ENCODE measurements at regions not wholly inside any gene's neighbourhood (a gene's known extent, or its start where the extent isn't known, plus 50 kb on each side); places are given as distances from the start of the nearest gene placed in this dataset.

GRCh38 chr4:1542226-1542490 is 135.9 kb upstream of the NKX1-1 start:
- TF ChIP-seq CTCF (IDR thresholded peaks at IDR 0.05; ENCODE audit: insufficient read depth, low read depth, low read length) (no peak), EZH2 (IDR thresholded peaks at IDR 0.05; ENCODE audit: insufficient read depth, low read length) (no peak)

Data from astrocyte (in vitro differentiated cells and primary cell).